Endothelial cell of umbilical vein (primary cell): ENCODE measurements at regions not wholly inside any gene's neighbourhood (a gene's known extent, or its start where the extent isn't known, plus 50 kb on each side); places are given as distances from the start of the nearest gene placed in this dataset.

ENCODE experiments used
- BruUV-seq: library from RNA; stranded (reverse); fragments of 400-500 nt; replicated peaks from 2 replicates; lab custom pipeline; 2021; lab: Mats Ljungman, UMichigan
- CTCF ChIA-PET: fragments of 300-600, 350-600 bp; sonication (Branson Sonifier 250); formaldehyde crosslinking; loops from one replicate; lab custom pipeline; 2021; ENCODE audit warnings: antibody characterized with exemption, inconsistent platforms; lab: Charles Lee
- POLR2A ChIA-PET: fragments of 300-600, 350-600 bp; sonication (Branson Sonifier 250); formaldehyde crosslinking; loops from one replicate; lab custom pipeline; 2021; ENCODE audit warnings: antibody characterized with exemption, inconsistent platforms; lab: Charles Lee
- DNase-seq: peaks from one replicate; pipeline ENCODE4 v3.0.0-alpha.2; 2011; ENCODE audit warnings: low read depth, low spot score
- FAIRE-seq: peaks from 2 replicates; lab custom pipeline; 2011; peaks lifted over from hg19 to GRCh38; lab: Jason Lieb, UNC
- H2AFZ ChIP-seq: 2 replicates; pipeline ENCODE4 v1.6.0; 2012; ENCODE audit warnings: low read depth, low read length, control low read depth, inconsistent platforms
- H3K27ac ChIP-seq: 2 replicates; pipeline ENCODE4 v1.5.1; 2011; ENCODE audit warnings: low read depth, mild to moderate bottlenecking, control low read depth, low read length, moderate library complexity; ENCODE audit not compliant: insufficient read depth
- H3K27me3 ChIP-seq, 2 experiments: 2 replicates each; pipeline versions ENCODE4 v1.6.0 to v1.6.1; 2011; ENCODE audit warnings: low read length in 2 of 2, mixed read lengths in 1 of 2; ENCODE audit not compliant: control insufficient read depth in 2 of 2, insufficient read depth in 2 of 2
- H3K36me3 ChIP-seq, 2 experiments: 2 replicates in 1 of 2; 3 replicates in 1 of 2; pipeline ENCODE4 v1.5.1; 2011; ENCODE audit warnings: low read length in 2 of 2, mild to moderate bottlenecking in 1 of 2, moderate library complexity in 1 of 2; ENCODE audit not compliant: control insufficient read depth in 2 of 2, insufficient read depth in 2 of 2; ENCODE audit errors: extremely low read depth in 1 of 2
- H3K4me1 ChIP-seq: 3 replicates; pipeline ENCODE4 v1.5.1; 2011; ENCODE audit warnings: mild to moderate bottlenecking, low read length; ENCODE audit not compliant: control insufficient read depth, insufficient read depth; ENCODE audit errors: extremely low read depth
- H3K4me2 ChIP-seq: 2 replicates; pipeline ENCODE4 v1.6.1; 2011; ENCODE audit warnings: low read length, control low read depth, mixed read lengths; ENCODE audit not compliant: insufficient read depth
- H3K4me3 ChIP-seq, 3 experiments: fragments of 200-600 bp in 1 of 3; sonication (generic), shearing (Covaris generic) in 1 of 3; replicated peaks in 1 of 3; 2 replicates each; pipeline ENCODE4 v1.5.1; 2011 to 2016; ENCODE audit warnings: control low read depth in 3 of 3, low read length in 3 of 3, mild to moderate bottlenecking in 2 of 3, inconsistent platforms in 1 of 3, low read depth in 1 of 3, moderate library complexity in 1 of 3; ENCODE audit not compliant: insufficient read depth in 1 of 3
- H3K79me2 ChIP-seq: 2 replicates; pipeline ENCODE4 v1.6.0; 2012; ENCODE audit warnings: low read length, inconsistent platforms; ENCODE audit not compliant: control insufficient read depth, insufficient read depth
- H3K9ac ChIP-seq: replicated peaks from 2 replicates; pipeline ENCODE3; 2011; ENCODE audit warnings: low read length, control low read depth; ENCODE audit not compliant: insufficient read depth; ENCODE audit errors: extremely low read depth
- H3K9me1 ChIP-seq: replicated peaks from 3 replicates; pipeline ENCODE4 v1.6.0; 2011; ENCODE audit warnings: mild to moderate bottlenecking, low read length; ENCODE audit not compliant: control insufficient read depth, insufficient read depth; ENCODE audit errors: extremely low read depth
- H3K9me3 ChIP-seq: replicated peaks from 2 replicates; pipeline ENCODE4 v1.5.1; 2012; ENCODE audit warnings: low read length, inconsistent platforms; ENCODE audit not compliant: control insufficient read depth, insufficient read depth
- H4K20me1 ChIP-seq: replicated peaks from 2 replicates; pipeline ENCODE3; 2011; ENCODE audit warnings: mild to moderate bottlenecking, low read length; ENCODE audit not compliant: control insufficient read depth, insufficient read depth; ENCODE audit errors: extremely low read depth
- CTCF ChIP-seq, 2 donors: IDR thresholded peaks; 1 replicate in 1 of 2; 2 replicates in 1 of 2; pipeline ENCODE4 v1.5.1; 2011; ENCODE audit warnings: low read length in 2 of 2, mild to moderate bottlenecking in 2 of 2, moderate library complexity in 2 of 2, control low read depth in 1 of 2, inconsistent platforms in 1 of 2, low read depth in 1 of 2; ENCODE audit not compliant: insufficient read depth in 1 of 2; ENCODE audit errors: extremely low read depth in 1 of 2
- EZH2 ChIP-seq: IDR thresholded peaks from 2 replicates; pipeline ENCODE4 v1.6.1; 2012; ENCODE audit warnings: borderline replicate concordance, low read depth, mild to moderate bottlenecking, moderate library complexity, low read length, inconsistent platforms; ENCODE audit not compliant: severe bottlenecking
- FOS ChIP-seq: IDR thresholded peaks from 2 replicates; pipeline ENCODE4 v1.6.1; 2011; ENCODE audit warnings: mild to moderate bottlenecking, low read length, moderate library complexity, borderline replicate concordance; ENCODE audit not compliant: insufficient read depth
- GATA2 ChIP-seq: IDR thresholded peaks from 2 replicates; pipeline ENCODE4 v1.7.0; 2011; ENCODE audit warnings: low read depth, mild to moderate bottlenecking, moderate library complexity, mixed read lengths, low read length; ENCODE audit not compliant: insufficient read length, insufficient read depth
- JUN ChIP-seq: IDR thresholded peaks from 2 replicates; pipeline ENCODE4 v1.6.1; 2011; ENCODE audit warnings: borderline replicate concordance, low read depth; ENCODE audit not compliant: insufficient read length, insufficient read depth
- MAX ChIP-seq: IDR thresholded peaks from 2 replicates; pipeline ENCODE4 v1.6.1; 2011; ENCODE audit not compliant: insufficient read depth, insufficient read length
- MYC ChIP-seq: IDR thresholded peaks from one replicate; pipeline ENCODE4 v1.6.1; 2011; ENCODE audit warnings: mild to moderate bottlenecking, low read depth, low read length
- POLR2A ChIP-seq: IDR thresholded peaks from 2 replicates; pipeline ENCODE4 v1.6.1; 2012; ENCODE audit warnings: low read depth, mild to moderate bottlenecking, control low read depth, low read length
- POLR2AphosphoS5 ChIP-seq: IDR thresholded peaks from 2 replicates; pipeline ENCODE4 v1.6.1; 2012; ENCODE audit warnings: low read depth, mild to moderate bottlenecking, control low read depth, low read length, moderate library complexity; ENCODE audit not compliant: insufficient read depth
- dilution Hi-C: fragments of 300-500 bp; cut with MboI; formaldehyde crosslinking; loops from one replicate; pipeline ENCODE4 v1.15.0; 2019; ENCODE audit warnings: low sequenced_read_pairs; ENCODE audit not compliant: extremely low pct_ligation_motif_present
- intact Hi-C: fragments of 100-400 bp; cut with micrococcal nuclease; formaldehyde crosslinking; loops from one replicate; pipeline ENCODE4 v1.10.0; 2022

- Histone ChIP-seq H2AFZ (no peak overlapping the region), H3K9me1 (no peaks in the 10 kb centered on the region), H3K27ac (no peak overlapping the region), H3K27me3 (no peaks in the 10 kb centered on the region), H3K4me1 (no peaks in the 10 kb centered on the region), H3K9ac (no peak overlapping the region), H3K4me2 (no peak overlapping the region), H3K36me3 (no peaks in the 10 kb centered on the region), H3K4me3 (no peak overlapping the region), H4K20me1 (no peaks in the 10 kb centered on the region), H3K9me3 (no peaks in the 10 kb centered on the region), H3K79me2 (no peaks in the 10 kb centered on the region)
- CTCF ChIA-PET, result interaction anchor here (1.0 kb wide), 1 partner anchor 23 kb away, joined by 4 read pairs; no protein-coding TSS in a partner anchor
- TF ChIP-seq MAX, result no peak
- TF ChIP-seq CTCF (IDR thresholded peaks at IDR 0.05; ENCODE audit: extremely low read depth in 1 of 2, insufficient read depth in 1 of 2, low read depth in 1 of 2, low read length in 2 of 2), result no peak
- TF ChIP-seq FOS, result no peak
- no peak for TF ChIP-seq JUN
- no peak for TF ChIP-seq POLR2AphosphoS5
- TF ChIP-seq GATA2, result no peak
- no peak for TF ChIP-seq POLR2A
- TF ChIP-seq MYC, result no peak
- no peak for TF ChIP-seq EZH2
- intact Hi-C loops (no loop called here), dilution Hi-C loops (no loop called here)
- no TSS peak for BruUV-seq
- POLR2A ChIA-PET, result no interaction called here
- FAIRE-seq (no peak), DNase-seq (no peak)
These were observed 97.7 kb upstream of the GREM2 start for GRCh38 chr1:240709676-240710075.
